K562 (cell line): ENCODE measurements at regions not wholly inside any gene's neighbourhood (a gene's known extent, or its start where the extent isn't known, plus 50 kb on each side); places are given as distances from the start of the nearest gene placed in this dataset.

Source experiments
- HMGN3 ChIP-seq: IDR thresholded peaks from 2 replicates; pipeline ENCODE4 v1.6.1; 2011; ENCODE audit warnings: borderline replicate concordance, low read depth, mild to moderate bottlenecking, mixed read lengths, low read length; ENCODE audit not compliant: insufficient read length; ENCODE audit errors: extremely low read depth
- NUFIP1 ChIP-seq: fragments of 450-650 bp; IDR thresholded peaks from 2 replicates; pipeline ENCODE4 v1.6.1; 2018; ENCODE audit not compliant: partially characterized antibody
- PHF8 ChIP-seq: fragments of 200-600 bp; sonication (generic); IDR thresholded peaks from 2 replicates; pipeline ENCODE4 v1.6.1; 2012; ENCODE audit warnings: mixed run types, mild to moderate bottlenecking, inconsistent platforms, low read length, moderate library complexity, borderline replicate concordance
- SAFB2 ChIP-seq: fragments of 200-400 bp; formaldehyde crosslinking; IDR thresholded peaks from 2 replicates; pipeline ENCODE4 v1.6.1; 2018; ENCODE audit warnings: borderline replicate concordance, low read length, low read depth, moderate library complexity; ENCODE audit not compliant: severe bottlenecking
- ZNF165 ChIP-seq: fragments of 250-450 bp; sonication (Bioruptor Pico); IDR thresholded peaks from 2 replicates; pipeline ENCODE4 v1.4.0; 2020; ENCODE audit warnings: borderline replicate concordance
- ZNF407 ChIP-seq: fragments of 450-650 bp; IDR thresholded peaks from 2 replicates; pipeline ENCODE4 v1.6.1; 2016; ENCODE audit warnings: low read depth
- ZNF592 ChIP-seq: fragments of 450-650 bp; IDR thresholded peaks from 2 replicates; pipeline ENCODE4 v1.6.1; 2017; ENCODE audit warnings: antibody characterized with exemption, mild to moderate bottlenecking
- ZNF764 ChIP-seq: fragments of 250-450 bp; sonication (Bioruptor Pico); IDR thresholded peaks from 2 replicates; pipeline ENCODE4 v1.4.0; 2020; ENCODE audit warnings: low read depth, mild to moderate bottlenecking, moderate library complexity
- ZSCAN32 ChIP-seq: fragments of 450-650 bp; formaldehyde crosslinking; IDR thresholded peaks from 2 replicates; pipeline ENCODE4 v1.4.0; 2020; ENCODE audit warnings: mild to moderate bottlenecking, moderate library complexity
- TF ChIP-seq, protein P1 (sequence below): sonication (generic); formaldehyde crosslinking; IDR thresholded peaks from 2 replicates; pipeline ENCODE4 v1.8.0; 2023; ENCODE audit warnings: mild to moderate bottlenecking, missing genetic modification reagents

- TF ChIP-seq, protein P1, sequence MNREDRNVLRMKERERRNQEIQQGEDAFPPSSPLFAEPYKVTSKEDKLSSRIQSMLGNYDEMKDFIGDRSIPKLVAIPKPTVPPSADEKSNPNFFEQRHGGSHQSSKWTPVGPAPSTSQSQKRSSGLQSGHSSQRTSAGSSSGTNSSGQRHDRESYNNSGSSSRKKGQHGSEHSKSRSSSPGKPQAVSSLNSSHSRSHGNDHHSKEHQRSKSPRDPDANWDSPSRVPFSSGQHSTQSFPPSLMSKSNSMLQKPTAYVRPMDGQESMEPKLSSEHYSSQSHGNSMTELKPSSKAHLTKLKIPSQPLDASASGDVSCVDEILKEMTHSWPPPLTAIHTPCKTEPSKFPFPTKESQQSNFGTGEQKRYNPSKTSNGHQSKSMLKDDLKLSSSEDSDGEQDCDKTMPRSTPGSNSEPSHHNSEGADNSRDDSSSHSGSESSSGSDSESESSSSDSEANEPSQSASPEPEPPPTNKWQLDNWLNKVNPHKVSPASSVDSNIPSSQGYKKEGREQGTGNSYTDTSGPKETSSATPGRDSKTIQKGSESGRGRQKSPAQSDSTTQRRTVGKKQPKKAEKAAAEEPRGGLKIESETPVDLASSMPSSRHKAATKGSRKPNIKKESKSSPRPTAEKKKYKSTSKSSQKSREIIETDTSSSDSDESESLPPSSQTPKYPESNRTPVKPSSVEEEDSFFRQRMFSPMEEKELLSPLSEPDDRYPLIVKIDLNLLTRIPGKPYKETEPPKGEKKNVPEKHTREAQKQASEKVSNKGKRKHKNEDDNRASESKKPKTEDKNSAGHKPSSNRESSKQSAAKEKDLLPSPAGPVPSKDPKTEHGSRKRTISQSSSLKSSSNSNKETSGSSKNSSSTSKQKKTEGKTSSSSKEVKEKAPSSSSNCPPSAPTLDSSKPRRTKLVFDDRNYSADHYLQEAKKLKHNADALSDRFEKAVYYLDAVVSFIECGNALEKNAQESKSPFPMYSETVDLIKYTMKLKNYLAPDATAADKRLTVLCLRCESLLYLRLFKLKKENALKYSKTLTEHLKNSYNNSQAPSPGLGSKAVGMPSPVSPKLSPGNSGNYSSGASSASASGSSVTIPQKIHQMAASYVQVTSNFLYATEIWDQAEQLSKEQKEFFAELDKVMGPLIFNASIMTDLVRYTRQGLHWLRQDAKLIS, result peak; percentile 95
- TF ChIP-seq ZNF165 (CRISPR knock-in tag), result peak; percentile 84; the same call in 1 of the 2 replicates
- TF ChIP-seq HMGN3, result no peak
- no peak for TF ChIP-seq SAFB2
- no peak for TF ChIP-seq ZSCAN32 (CRISPR knock-in tag)
- no peak for TF ChIP-seq ZNF407
- peak; percentile 63; the same call in 1 of the 2 replicates for TF ChIP-seq PHF8
- TF ChIP-seq ZNF764 (CRISPR knock-in tag), result no peak
- no peak for TF ChIP-seq NUFIP1
- peak; percentile 94 for TF ChIP-seq ZNF592
These were observed 90.1 kb upstream of the PIK3CG start (continued) for GRCh38 chr7:106774768-106775551.
